HCT116 (cell line): ENCODE measurements at regions not wholly inside any gene's neighbourhood (a gene's known extent, or its start where the extent isn't known, plus 50 kb on each side); places are given as distances from the start of the nearest gene placed in this dataset.

ENCODE experiments used
- ATAC-seq: fragments of 200-7000 bp; cut with Tn5 transposase; 2 replicates; pipeline ENCODE4 v1.9.1; 2020; ENCODE audit warnings: mild to moderate bottlenecking, moderate library complexity
- BruUV-seq: library from RNA; stranded (reverse); fragments of 400-500 nt; replicated peaks from 2 replicates; lab custom pipeline; 2021; lab: Mats Ljungman, UMichigan
- CTCF ChIA-PET: fragments of 300-600 bp; sonication (Branson Sonifier 250); formaldehyde crosslinking; loops from one replicate; lab custom pipeline; 2021; ENCODE audit warnings: antibody characterized with exemption; lab: Charles Lee
- POLR2A ChIA-PET: fragments of 300-600, 350-600 bp; sonication (Branson Sonifier 250); formaldehyde crosslinking; loops from one replicate; lab custom pipeline; 2021; ENCODE audit warnings: antibody characterized with exemption; lab: Charles Lee
- RAD21 ChIA-PET, 2 experiments: fragments of 300-600 bp; sonication (Branson Sonifier 250); formaldehyde crosslinking; loops; one replicate each; lab custom pipeline; 2023; ENCODE audit warnings: low total read pairs in 2 of 2; ENCODE audit not compliant: uncharacterized antibody in 2 of 2, unreplicated experiment in 2 of 2, low non-redundant PET in 1 of 2; lab: Charles Lee
- DNase-seq: peaks from one replicate; pipeline ENCODE4 v3.0.0-alpha.2; 2010; ENCODE audit warnings: low read depth, low spot score
- H2AFZ ChIP-seq: fragments of 200-600 bp; shearing (Covaris generic), sonication (generic); 2 replicates; pipeline ENCODE4 v1.6.1; 2017; ENCODE audit warnings: low read depth, mixed run types, mixed read lengths, antibody characterized with exemption, low read length; ENCODE audit not compliant: poor library complexity, severe bottlenecking
- H3K27ac ChIP-seq: 2 replicates; pipeline ENCODE4 v1.5.1; 2012; ENCODE audit warnings: low read depth, low read length
- H3K27me3 ChIP-seq: fragments of 200-600 bp; sonication (generic); 2 replicates; pipeline ENCODE4 v1.6.1; 2016; ENCODE audit warnings: mixed run types, low read length, mixed read lengths; ENCODE audit not compliant: insufficient read depth
- H3K36me3 ChIP-seq, 2 experiments: fragments of 200-500 bp in 1 of 2; fragments of 200-600 bp in 1 of 2; sonication (Bioruptor generic) in 1 of 2; sonication (generic) in 1 of 2; 2 replicates each; pipeline versions ENCODE4 v1.5.1 to v1.6.1; 2014 to 2016; ENCODE audit warnings: low read length in 2 of 2, inconsistent platforms in 1 of 2, mixed read lengths in 1 of 2, mixed run types in 1 of 2; ENCODE audit not compliant: insufficient read depth in 2 of 2, control insufficient read depth in 1 of 2
- H3K4me1 ChIP-seq, 2 experiments: fragments of 200-600 bp in 1 of 2; sonication (generic) in 1 of 2; 2 replicates each; pipeline versions ENCODE4 v1.5.1 to v1.6.1; 2012 to 2017; ENCODE audit warnings: low read length in 2 of 2, inconsistent platforms in 1 of 2, mild to moderate bottlenecking in 1 of 2, mixed read lengths in 1 of 2, mixed run types in 1 of 2, moderate library complexity in 1 of 2; ENCODE audit not compliant: insufficient read depth in 2 of 2, control insufficient read depth in 1 of 2
- H3K4me2 ChIP-seq: fragments of 200-600 bp; sonication (generic); 2 replicates; pipeline ENCODE4 v1.6.1; 2017; ENCODE audit warnings: mixed run types, low read length, mixed read lengths
- H3K4me3 ChIP-seq, 2 experiments: fragments of 200-600 bp in 1 of 2; sonication (generic) in 1 of 2; replicated peaks in 1 of 2; 2 replicates each; pipeline ENCODE4 v1.5.1; 2011 to 2016; ENCODE audit warnings: low read length in 2 of 2, control low read depth in 1 of 2, low read depth in 1 of 2, mild to moderate bottlenecking in 1 of 2, mixed read lengths in 1 of 2, mixed run types in 1 of 2
- H3K79me2 ChIP-seq: fragments of 200-600 bp; sonication (generic); 2 replicates; pipeline ENCODE4 v1.6.1; 2017; ENCODE audit warnings: mild to moderate bottlenecking, mixed run types, low read length, moderate library complexity, mixed read lengths; ENCODE audit not compliant: insufficient read depth
- H3K9ac ChIP-seq: fragments of 200-600 bp; sonication (generic); 2 replicates; pipeline ENCODE4 v1.6.1; 2016; ENCODE audit warnings: low read length, mixed read lengths
- H3K9me2 ChIP-seq: fragments of 200-600 bp; sonication (generic), shearing (Covaris generic); 2 replicates; pipeline ENCODE4 v1.6.1; 2017; ENCODE audit warnings: mixed run types, mild to moderate bottlenecking, moderate library complexity; ENCODE audit not compliant: insufficient read depth
- H3K9me3 ChIP-seq, 2 experiments: fragments of 200-500 bp in 1 of 2; fragments of 200-600 bp in 1 of 2; sonication (Bioruptor generic) in 1 of 2; sonication (generic) in 1 of 2; 2 replicates each; pipeline ENCODE4 v1.6.1; 2014 to 2017; ENCODE audit warnings: low read length in 2 of 2, mixed read lengths in 2 of 2, inconsistent platforms in 1 of 2, low read depth in 1 of 2, mild to moderate bottlenecking in 1 of 2, mixed run types in 1 of 2, moderate library complexity in 1 of 2; ENCODE audit not compliant: control insufficient read depth in 1 of 2, insufficient read depth in 1 of 2
- H4K20me1 ChIP-seq: fragments of 200-600 bp; sonication (generic), shearing (Covaris generic); 2 replicates; pipeline ENCODE4 v1.6.1; 2017; ENCODE audit warnings: mixed run types, mild to moderate bottlenecking, moderate library complexity; ENCODE audit not compliant: insufficient read depth
- CBX3 ChIP-seq: IDR thresholded peaks from 2 replicates; pipeline ENCODE4 v1.6.1; 2012; ENCODE audit warnings: low read depth
- CEBPB ChIP-seq: IDR thresholded peaks from 2 replicates; pipeline ENCODE4 v1.6.1; 2012; ENCODE audit warnings: low read depth
- EZH2phosphoT487 ChIP-seq: fragments of 200-600 bp; IDR thresholded peaks from 2 replicates; pipeline ENCODE4 v1.6.1; 2018; ENCODE audit warnings: antibody characterized with exemption, borderline replicate concordance
- JUND ChIP-seq: IDR thresholded peaks from 2 replicates; pipeline ENCODE4 v1.6.1; 2012
- POLR2AphosphoS5 ChIP-seq: IDR thresholded peaks from 2 replicates; pipeline ENCODE4 v1.6.1; 2011; ENCODE audit warnings: mild to moderate bottlenecking, low read depth, low read length, moderate library complexity
- SIN3A ChIP-seq: IDR thresholded peaks from 2 replicates; pipeline ENCODE4 v1.6.1; 2012; ENCODE audit warnings: low read depth
- TCF7L2 ChIP-seq: IDR thresholded peaks from 2 replicates; pipeline ENCODE4 v1.7.0; 2011; ENCODE audit warnings: borderline replicate concordance, inconsistent platforms; ENCODE audit not compliant: insufficient read depth, insufficient read length; ENCODE audit errors: extremely low read depth
- YY1 ChIP-seq: IDR thresholded peaks from 2 replicates; pipeline ENCODE4 v1.6.1; 2011; ENCODE audit warnings: low read length, low read depth, moderate library complexity, mild to moderate bottlenecking; ENCODE audit not compliant: insufficient replicate concordance; ENCODE audit errors: extremely low read depth
- ZFX ChIP-seq: fragments of 450-650 bp; IDR thresholded peaks from 2 replicates; pipeline ENCODE4 v1.6.1; 2017
- ZNF274 ChIP-seq: fragments of 200-500 bp; sonication (Bioruptor generic); IDR thresholded peaks from 2 replicates; pipeline ENCODE4 v1.6.1; 2014; ENCODE audit warnings: mild to moderate bottlenecking, low read depth, low read length, inconsistent platforms
- intact Hi-C: fragments of 100-400 bp; cut with micrococcal nuclease; formaldehyde crosslinking; loops from 2 replicates; pipeline ENCODE4 v1.10.0; 2022
- TF ChIP-seq, protein P1 (sequence below): IDR thresholded peaks from 2 replicates; pipeline ENCODE4 v1.6.1; 2011; ENCODE audit warnings: mild to moderate bottlenecking, low read length, moderate library complexity; ENCODE audit not compliant: insufficient replicate concordance; ENCODE audit errors: extremely low read depth
- TF ChIP-seq, protein P2 (sequence below): IDR thresholded peaks from 2 replicates; pipeline ENCODE4 v1.6.1; 2012
- TF ChIP-seq, protein P3 (sequence below), 3 experiments: fragments of 200-600 bp in 1 of 3; sonication (generic) in 1 of 3; IDR thresholded peaks in 2 of 3; conservative IDR thresholded peaks in 1 of 3; 2 replicates each; pipeline ENCODE4 v1.5.1; 2012 to 2017; ENCODE audit warnings: low read depth in 2 of 3, low read length in 2 of 3, antibody characterized with exemption in 1 of 3, borderline replicate concordance in 1 of 3, control low read depth in 1 of 3, mild to moderate bottlenecking in 1 of 3, mixed read lengths in 1 of 3, mixed run types in 1 of 3, moderate library complexity in 1 of 3; ENCODE audit not compliant: insufficient read depth in 1 of 3
- TF ChIP-seq, protein P4 (sequence below): IDR thresholded peaks from 2 replicates; pipeline ENCODE4 v1.6.1; 2012; ENCODE audit warnings: low read depth

DNA sequence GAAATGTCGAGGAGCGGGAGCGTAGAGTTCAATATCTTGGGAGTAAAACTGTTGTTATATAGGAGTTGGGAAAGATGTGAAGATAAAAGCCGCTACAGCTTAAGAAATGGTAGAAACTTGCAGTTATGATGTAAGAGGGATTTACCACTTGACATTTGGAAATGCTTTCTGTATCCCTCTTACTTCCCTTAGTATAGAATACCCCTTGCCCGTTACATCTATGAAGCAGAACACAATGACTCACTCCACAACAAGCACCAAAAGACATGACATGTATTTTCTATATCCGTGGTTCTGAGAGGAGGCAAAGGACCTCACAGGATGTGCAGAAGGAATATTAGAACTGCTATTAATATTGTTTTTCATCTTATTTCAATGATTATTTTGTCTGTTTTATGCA, 254.2 kb upstream of the NR2F2 start (continued):
- TF ChIP-seq, protein P1, sequence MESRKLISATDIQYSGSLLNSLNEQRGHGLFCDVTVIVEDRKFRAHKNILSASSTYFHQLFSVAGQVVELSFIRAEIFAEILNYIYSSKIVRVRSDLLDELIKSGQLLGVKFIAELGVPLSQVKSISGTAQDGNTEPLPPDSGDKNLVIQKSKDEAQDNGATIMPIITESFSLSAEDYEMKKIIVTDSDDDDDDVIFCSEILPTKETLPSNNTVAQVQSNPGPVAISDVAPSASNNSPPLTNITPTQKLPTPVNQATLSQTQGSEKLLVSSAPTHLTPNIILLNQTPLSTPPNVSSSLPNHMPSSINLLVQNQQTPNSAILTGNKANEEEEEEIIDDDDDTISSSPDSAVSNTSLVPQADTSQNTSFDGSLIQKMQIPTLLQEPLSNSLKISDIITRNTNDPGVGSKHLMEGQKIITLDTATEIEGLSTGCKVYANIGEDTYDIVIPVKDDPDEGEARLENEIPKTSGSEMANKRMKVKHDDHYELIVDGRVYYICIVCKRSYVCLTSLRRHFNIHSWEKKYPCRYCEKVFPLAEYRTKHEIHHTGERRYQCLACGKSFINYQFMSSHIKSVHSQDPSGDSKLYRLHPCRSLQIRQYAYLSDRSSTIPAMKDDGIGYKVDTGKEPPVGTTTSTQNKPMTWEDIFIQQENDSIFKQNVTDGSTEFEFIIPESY = no peak

DNA sequence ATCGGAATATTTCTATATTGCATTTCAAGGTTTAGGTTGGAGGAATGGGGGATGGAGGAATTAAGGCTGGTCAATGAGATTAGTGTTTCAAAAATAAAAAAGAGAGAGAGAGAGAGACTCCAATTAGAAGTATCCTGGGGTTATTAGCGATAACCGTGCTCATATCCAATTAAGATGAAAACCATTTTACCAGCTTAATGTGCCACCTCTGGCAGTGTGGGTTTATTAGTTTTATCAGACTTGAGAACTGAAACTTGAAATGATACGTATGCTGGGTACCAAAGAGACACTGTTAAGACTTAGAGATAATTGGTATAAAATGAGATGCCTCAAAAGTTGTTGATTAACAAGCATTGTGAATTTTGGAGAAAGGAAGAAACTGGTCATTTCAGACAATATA, 251.5 kb upstream of the NR2F2 start:
- POLR2A ChIA-PET = no interaction called here
- no peak for DNase-seq
- no TSS peak for BruUV-seq
- CTCF ChIA-PET = no interaction called here
- Histone ChIP-seq H3K79me2 (no peaks in the 10 kb centered on the region), H3K4me3 (no peak overlapping the region), H3K9ac (no peak overlapping the region), H3K27ac (no peak overlapping the region), H3K36me3 (no peaks in the 10 kb centered on the region), H3K9me2 (no peaks in the 10 kb centered on the region), H3K4me1 (no peaks in the 10 kb centered on the region), H3K9me3 (no peaks in the 10 kb centered on the region), H3K27me3 (no peaks in the 10 kb centered on the region), H3K4me2 (no peak overlapping the region), H4K20me1 (no peaks in the 10 kb centered on the region), H2AFZ (no peak overlapping the region)
- no peak for ATAC-seq
- RAD21 ChIA-PET = no interaction called here
- no peak for TF ChIP-seq POLR2AphosphoS5
- TF ChIP-seq, protein P2, sequence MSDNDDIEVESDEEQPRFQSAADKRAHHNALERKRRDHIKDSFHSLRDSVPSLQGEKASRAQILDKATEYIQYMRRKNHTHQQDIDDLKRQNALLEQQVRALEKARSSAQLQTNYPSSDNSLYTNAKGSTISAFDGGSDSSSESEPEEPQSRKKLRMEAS = no peak
- TF ChIP-seq JUND = no peak
- TF ChIP-seq, protein P3, sequence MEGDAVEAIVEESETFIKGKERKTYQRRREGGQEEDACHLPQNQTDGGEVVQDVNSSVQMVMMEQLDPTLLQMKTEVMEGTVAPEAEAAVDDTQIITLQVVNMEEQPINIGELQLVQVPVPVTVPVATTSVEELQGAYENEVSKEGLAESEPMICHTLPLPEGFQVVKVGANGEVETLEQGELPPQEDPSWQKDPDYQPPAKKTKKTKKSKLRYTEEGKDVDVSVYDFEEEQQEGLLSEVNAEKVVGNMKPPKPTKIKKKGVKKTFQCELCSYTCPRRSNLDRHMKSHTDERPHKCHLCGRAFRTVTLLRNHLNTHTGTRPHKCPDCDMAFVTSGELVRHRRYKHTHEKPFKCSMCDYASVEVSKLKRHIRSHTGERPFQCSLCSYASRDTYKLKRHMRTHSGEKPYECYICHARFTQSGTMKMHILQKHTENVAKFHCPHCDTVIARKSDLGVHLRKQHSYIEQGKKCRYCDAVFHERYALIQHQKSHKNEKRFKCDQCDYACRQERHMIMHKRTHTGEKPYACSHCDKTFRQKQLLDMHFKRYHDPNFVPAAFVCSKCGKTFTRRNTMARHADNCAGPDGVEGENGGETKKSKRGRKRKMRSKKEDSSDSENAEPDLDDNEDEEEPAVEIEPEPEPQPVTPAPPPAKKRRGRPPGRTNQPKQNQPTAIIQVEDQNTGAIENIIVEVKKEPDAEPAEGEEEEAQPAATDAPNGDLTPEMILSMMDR (IDR thresholded peaks at IDR 0.05 in 2 of 3, conservative IDR thresholded peaks at IDR 0.05 in 1 of 3; ENCODE audit: borderline replicate concordance in 1 of 3, insufficient read depth in 1 of 3, low read depth in 2 of 3, low read length in 2 of 3) = no peak
- TF ChIP-seq TCF7L2 = no peak
- no peak for TF ChIP-seq CEBPB
- no peak for TF ChIP-seq ZNF274
- TF ChIP-seq, protein P4, sequence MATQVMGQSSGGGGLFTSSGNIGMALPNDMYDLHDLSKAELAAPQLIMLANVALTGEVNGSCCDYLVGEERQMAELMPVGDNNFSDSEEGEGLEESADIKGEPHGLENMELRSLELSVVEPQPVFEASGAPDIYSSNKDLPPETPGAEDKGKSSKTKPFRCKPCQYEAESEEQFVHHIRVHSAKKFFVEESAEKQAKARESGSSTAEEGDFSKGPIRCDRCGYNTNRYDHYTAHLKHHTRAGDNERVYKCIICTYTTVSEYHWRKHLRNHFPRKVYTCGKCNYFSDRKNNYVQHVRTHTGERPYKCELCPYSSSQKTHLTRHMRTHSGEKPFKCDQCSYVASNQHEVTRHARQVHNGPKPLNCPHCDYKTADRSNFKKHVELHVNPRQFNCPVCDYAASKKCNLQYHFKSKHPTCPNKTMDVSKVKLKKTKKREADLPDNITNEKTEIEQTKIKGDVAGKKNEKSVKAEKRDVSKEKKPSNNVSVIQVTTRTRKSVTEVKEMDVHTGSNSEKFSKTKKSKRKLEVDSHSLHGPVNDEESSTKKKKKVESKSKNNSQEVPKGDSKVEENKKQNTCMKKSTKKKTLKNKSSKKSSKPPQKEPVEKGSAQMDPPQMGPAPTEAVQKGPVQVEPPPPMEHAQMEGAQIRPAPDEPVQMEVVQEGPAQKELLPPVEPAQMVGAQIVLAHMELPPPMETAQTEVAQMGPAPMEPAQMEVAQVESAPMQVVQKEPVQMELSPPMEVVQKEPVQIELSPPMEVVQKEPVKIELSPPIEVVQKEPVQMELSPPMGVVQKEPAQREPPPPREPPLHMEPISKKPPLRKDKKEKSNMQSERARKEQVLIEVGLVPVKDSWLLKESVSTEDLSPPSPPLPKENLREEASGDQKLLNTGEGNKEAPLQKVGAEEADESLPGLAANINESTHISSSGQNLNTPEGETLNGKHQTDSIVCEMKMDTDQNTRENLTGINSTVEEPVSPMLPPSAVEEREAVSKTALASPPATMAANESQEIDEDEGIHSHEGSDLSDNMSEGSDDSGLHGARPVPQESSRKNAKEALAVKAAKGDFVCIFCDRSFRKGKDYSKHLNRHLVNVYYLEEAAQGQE = no peak
- TF ChIP-seq SIN3A = no peak
- no peak for TF ChIP-seq CBX3
- TF ChIP-seq EZH2phosphoT487 = no peak
- TF ChIP-seq ZFX = no peak
- no peak for TF ChIP-seq YY1
- intact Hi-C loops = no loop called here
